ENCODE measurements at regions not wholly inside any gene's neighbourhood (a gene's known extent, or its start where the extent isn't known, plus 50 kb on each side); places are given as distances from the start of the nearest gene placed in this dataset.

GRCh38 chr5:67305913-67306710 lies 109.5 kb upstream of the CD180 start:
- ATAC-seq (replicated peaks), result peak; percentile 24
- no peaks in the 10 kb centered on the region for H3K9me3 Mint-ChIP-seq
- no peaks in the 10 kb centered on the region for H3K27me3 Mint-ChIP-seq
- H3K4me1 Mint-ChIP-seq, result peaks cover 6% of the 10 kb centered on the region
- H3K36me3 Mint-ChIP-seq (ENCODE audit: low read depth), result no peaks in the 10 kb centered on the region
- H3K27ac Mint-ChIP-seq, result no peak overlapping the region
- no peak overlapping the region for H3K4me3 Mint-ChIP-seq

DNA sequence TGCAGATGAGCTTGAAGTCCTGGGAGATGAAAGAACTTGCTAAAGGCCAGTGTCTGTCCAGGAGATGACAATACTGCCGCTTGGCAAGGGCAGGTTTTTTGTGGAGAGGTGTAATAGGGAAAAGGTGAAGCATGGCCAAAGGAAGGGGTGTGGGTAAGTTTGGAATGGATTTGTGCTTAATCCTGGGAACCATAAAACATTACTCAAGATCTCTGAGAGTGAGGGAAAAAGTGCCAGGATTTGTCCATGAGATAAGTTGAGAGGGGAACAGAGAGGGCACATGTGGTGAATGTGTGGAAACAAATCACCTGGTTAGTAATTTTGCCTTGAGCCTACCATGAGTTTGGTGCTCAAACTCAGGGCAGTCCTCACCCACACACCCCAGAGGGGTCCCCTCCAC lies 108.8 kb upstream of the CD180 start:
- peaks cover 6% of the 10 kb centered on the region for H3K4me1 Mint-ChIP-seq
- H3K27ac Mint-ChIP-seq, result no peak overlapping the region
- no peaks in the 10 kb centered on the region for H3K36me3 Mint-ChIP-seq (ENCODE audit: low read depth)
- ATAC-seq (replicated peaks), result no peak
- no peak overlapping the region for H3K4me3 Mint-ChIP-seq
- no peaks in the 10 kb centered on the region for H3K9me3 Mint-ChIP-seq
- H3K27me3 Mint-ChIP-seq, result peaks cover 3% of the 10 kb centered on the region

- H3K36me3 Mint-ChIP-seq (ENCODE audit: low read depth), result no peaks in the 10 kb centered on the region
Observed at GRCh38 chr5:67303356-67303755, 106.8 kb upstream of the CD180 start.

GRCh38 chr5:67301285-67301903 lies 104.8 kb upstream of the CD180 start:
- Mint-ChIP-seq H3K27ac (no peak overlapping the region), H3K4me1 (peaks cover 4% of the 10 kb centered on the region), H3K36me3 (ENCODE audit: low read depth) (no peaks in the 10 kb centered on the region), H3K4me3 (no peak overlapping the region), H3K9me3 (no peaks in the 10 kb centered on the region), H3K27me3 (peaks cover 8% of the 10 kb centered on the region)
- ATAC-seq (replicated peaks), result no peak

More at GRCh38 chr5:67303356-67303755, 106.8 kb upstream of the CD180 start:
- ATAC-seq (replicated peaks), result no peak
- Mint-ChIP-seq H3K4me3 (no peak overlapping the region), H3K9me3 (no peaks in the 10 kb centered on the region), H3K27me3 (peaks cover 3% of the 10 kb centered on the region), H3K27ac (no peak overlapping the region), H3K4me1 (peaks cover 6% of the 10 kb centered on the region)

GRCh38 chr5:67300326-67300725 lies 103.7 kb upstream of the CD180 start:
- H3K27ac Mint-ChIP-seq, result no peak overlapping the region
- no peaks in the 10 kb centered on the region for H3K9me3 Mint-ChIP-seq
- H3K4me1 Mint-ChIP-seq, result no peaks in the 10 kb centered on the region
- no peak overlapping the region for H3K4me3 Mint-ChIP-seq
- H3K36me3 Mint-ChIP-seq (ENCODE audit: low read depth), result no peaks in the 10 kb centered on the region
- no peak for ATAC-seq (replicated peaks)
- H3K27me3 Mint-ChIP-seq, result peaks cover 8% of the 10 kb centered on the region

DNA sequence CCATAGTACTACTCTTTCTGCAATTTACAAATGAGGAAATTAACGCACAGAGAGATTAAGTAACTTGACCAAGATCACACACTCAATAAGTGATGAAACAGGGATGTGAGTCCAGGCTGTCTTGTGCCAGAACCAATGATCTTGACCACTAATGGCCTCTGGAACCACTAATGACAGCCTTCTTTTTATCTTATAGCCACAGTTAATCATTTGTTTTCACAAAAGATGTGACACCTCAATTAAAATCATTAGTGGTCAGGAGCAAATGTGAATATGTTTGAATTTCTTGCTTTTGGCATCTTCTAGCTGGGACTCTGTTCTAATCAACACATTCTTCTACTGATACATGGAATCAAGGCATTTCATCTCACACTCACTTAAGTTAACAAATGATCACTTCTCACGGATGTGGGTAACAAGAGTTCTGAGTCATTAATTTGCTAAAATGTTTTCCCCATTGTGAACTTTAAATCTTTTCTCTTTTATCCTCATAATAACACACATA lies 102.7 kb upstream of the CD180 start:
- peaks cover 12% of the 10 kb centered on the region for H3K27me3 Mint-ChIP-seq
- ATAC-seq (replicated peaks), result no peak
- no peaks in the 10 kb centered on the region for H3K9me3 Mint-ChIP-seq
- no peak overlapping the region for H3K27ac Mint-ChIP-seq
- H3K4me3 Mint-ChIP-seq, result no peak overlapping the region
- no peaks in the 10 kb centered on the region for H3K36me3 Mint-ChIP-seq (ENCODE audit: low read depth)
- no peaks in the 10 kb centered on the region for H3K4me1 Mint-ChIP-seq

- ATAC-seq (replicated peaks), result no peak
- no peaks in the 10 kb centered on the region for H3K36me3 Mint-ChIP-seq (ENCODE audit: low read depth)
- no peaks in the 10 kb centered on the region for H3K9me3 Mint-ChIP-seq
- H3K4me3 Mint-ChIP-seq, result no peak overlapping the region
- no peaks in the 10 kb centered on the region for H3K4me1 Mint-ChIP-seq
- peaks cover 12% of the 10 kb centered on the region for H3K27me3 Mint-ChIP-seq
- no peak overlapping the region for H3K27ac Mint-ChIP-seq
Observed at GRCh38 chr5:67297802-67298532, 101.4 kb upstream of the CD180 start.

DNA sequence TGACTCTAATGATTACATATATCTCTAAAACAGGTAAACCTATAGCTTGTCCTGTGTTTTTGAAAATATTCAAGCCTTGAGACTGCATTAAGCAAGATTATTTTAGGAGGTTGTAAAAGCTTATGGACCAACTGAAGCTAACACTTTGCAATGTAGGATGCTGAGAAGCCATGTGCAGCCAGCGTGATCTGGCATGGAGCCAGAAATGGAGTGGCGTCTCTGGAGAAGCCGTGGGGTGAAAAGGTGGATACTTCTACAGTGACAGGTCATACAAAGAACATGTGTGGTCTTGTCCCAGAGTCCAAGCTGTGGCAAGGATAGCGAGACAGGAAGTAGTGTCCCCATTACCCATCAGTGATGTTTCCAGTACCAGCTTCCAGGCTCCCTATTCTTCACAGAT lies 100.8 kb upstream of the CD180 start:
- H3K27me3 Mint-ChIP-seq, result peaks cover 13% of the 10 kb centered on the region
- H3K27ac Mint-ChIP-seq, result no peak overlapping the region
- H3K9me3 Mint-ChIP-seq, result no peaks in the 10 kb centered on the region
- H3K4me3 Mint-ChIP-seq, result no peak overlapping the region
- no peaks in the 10 kb centered on the region for H3K36me3 Mint-ChIP-seq (ENCODE audit: low read depth)
- no peaks in the 10 kb centered on the region for H3K4me1 Mint-ChIP-seq
- no peak for ATAC-seq (replicated peaks)

GRCh38 chr5:67294266-67294938 lies 97.8 kb upstream of the CD180 start:
- Mint-ChIP-seq H3K9me3 (no peaks in the 10 kb centered on the region), H3K27me3 (peaks cover 12% of the 10 kb centered on the region), H3K27ac (no peak overlapping the region), H3K4me1 (no peaks in the 10 kb centered on the region), H3K36me3 (ENCODE audit: low read depth) (no peaks in the 10 kb centered on the region), H3K4me3 (no peak overlapping the region)
- ATAC-seq (replicated peaks), result no peak

GRCh38 chr5:67293226-67293625 lies 96.6 kb upstream of the CD180 start:
- no peak overlapping the region for H3K27ac Mint-ChIP-seq
- no peak for ATAC-seq (replicated peaks)
- no peaks in the 10 kb centered on the region for H3K9me3 Mint-ChIP-seq
- H3K36me3 Mint-ChIP-seq (ENCODE audit: low read depth), result no peaks in the 10 kb centered on the region
- no peak overlapping the region for H3K4me3 Mint-ChIP-seq
- no peaks in the 10 kb centered on the region for H3K4me1 Mint-ChIP-seq
- H3K27me3 Mint-ChIP-seq, result peaks cover 12% of the 10 kb centered on the region

- no peaks in the 10 kb centered on the region for H3K4me1 Mint-ChIP-seq
- no peak for ATAC-seq (replicated peaks)
- no peaks in the 10 kb centered on the region for H3K9me3 Mint-ChIP-seq
- H3K27ac Mint-ChIP-seq, result no peak overlapping the region
- H3K4me3 Mint-ChIP-seq, result no peak overlapping the region
- no peaks in the 10 kb centered on the region for H3K36me3 Mint-ChIP-seq (ENCODE audit: low read depth)
- H3K27me3 Mint-ChIP-seq, result peaks cover 12% of the 10 kb centered on the region
Observed at GRCh38 chr5:67292201-67292940, 95.8 kb upstream of the CD180 start.

- ATAC-seq (replicated peaks), result no peak
- Mint-ChIP-seq H3K27me3 (peaks cover 9% of the 10 kb centered on the region), H3K9me3 (no peaks in the 10 kb centered on the region), H3K36me3 (ENCODE audit: low read depth) (no peaks in the 10 kb centered on the region), H3K27ac (no peak overlapping the region), H3K4me1 (no peaks in the 10 kb centered on the region), H3K4me3 (no peak overlapping the region)
Observed at GRCh38 chr5:67291671-67292070, 95.1 kb upstream of the CD180 start.

DNA sequence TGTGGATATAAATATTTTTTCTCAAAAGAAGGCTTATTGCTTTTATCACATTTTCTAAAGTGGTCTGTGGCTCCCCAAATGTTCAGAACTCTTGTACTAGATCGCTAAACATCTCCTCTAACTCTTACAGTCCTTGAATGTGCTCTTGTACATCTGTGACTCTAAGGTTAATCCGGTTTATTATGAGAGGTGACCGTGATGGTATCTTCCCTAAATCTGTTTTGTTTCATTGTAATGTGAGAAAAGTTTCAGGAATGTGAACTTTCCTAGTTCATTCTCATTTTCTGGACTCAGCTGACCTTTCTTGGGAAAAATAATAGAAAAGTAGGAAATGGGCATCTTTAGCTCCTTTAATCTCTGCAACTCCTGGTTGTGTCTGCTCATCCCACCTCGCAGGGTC lies 94.5 kb upstream of the CD180 start:
- Mint-ChIP-seq H3K36me3 (ENCODE audit: low read depth) (no peaks in the 10 kb centered on the region), H3K27me3 (peaks cover 8% of the 10 kb centered on the region), H3K4me3 (no peak overlapping the region), H3K4me1 (no peaks in the 10 kb centered on the region), H3K9me3 (no peaks in the 10 kb centered on the region), H3K27ac (no peak overlapping the region)
- ATAC-seq (replicated peaks), result no peak

GRCh38 chr5:67290655-67291054 lies 94.1 kb upstream of the CD180 start:
- Mint-ChIP-seq H3K9me3 (no peaks in the 10 kb centered on the region), H3K36me3 (ENCODE audit: low read depth) (no peaks in the 10 kb centered on the region), H3K4me3 (no peak overlapping the region), H3K27ac (no peak overlapping the region), H3K27me3 (peaks cover 8% of the 10 kb centered on the region), H3K4me1 (no peaks in the 10 kb centered on the region)
- ATAC-seq (replicated peaks), result no peak

All from activated T-helper 17 cell treated with anti-CD3 and anti-CD28 coated beads, Interleukin-2, amount 50 U/mL, for 72 hours (primary cell).